ENCODE measurements at regions not wholly inside any gene's neighbourhood (a gene's known extent, or its start where the extent isn't known, plus 50 kb on each side); places are given as distances from the start of the nearest gene placed in this dataset.

DNA sequence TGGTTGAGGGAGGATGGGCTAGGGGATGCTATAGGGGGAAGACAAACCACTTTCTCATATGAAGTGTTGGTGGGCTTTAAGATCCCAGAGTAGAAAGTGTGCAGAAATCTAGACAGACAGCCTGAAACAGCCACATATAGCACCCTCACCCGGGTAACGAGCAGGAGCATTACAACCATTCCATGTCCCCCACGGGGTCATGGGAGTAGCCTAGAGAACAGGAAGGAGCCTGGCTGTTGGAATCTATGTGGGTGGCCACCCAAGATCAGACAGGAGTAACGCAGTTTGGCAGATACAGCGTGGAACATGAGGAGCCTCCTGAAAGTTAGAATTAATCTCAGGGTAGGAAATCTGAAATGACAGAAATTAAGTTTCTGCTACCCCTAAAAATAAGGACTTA is 146.1 kb upstream of the RAI14 start:
- Histone ChIP-seq H3K27ac (ENCODE audit: extremely low read depth, low read depth, low read length) (no peak overlapping the region), H3K4me2 (ENCODE audit: insufficient read depth, low read length) (no peak overlapping the region), H3K79me2 (ENCODE audit: control insufficient read depth, insufficient read depth, low read length) (no peaks in the 10 kb centered on the region), H3K9ac (ENCODE audit: insufficient read depth in 1 of 2, low read depth in 2 of 2, low read length in 2 of 2) (no peak overlapping the region), H3K36me3 (ENCODE audit: control insufficient read depth, insufficient read depth, low read length) (no peaks in the 10 kb centered on the region), H3K9me3 (replicated peaks; ENCODE audit: control insufficient read depth, insufficient read depth, low read depth, low read length) (no peaks in the 10 kb centered on the region), H2AFZ (ENCODE audit: low read depth, low read length) (no peak overlapping the region), H3K27me3 (ENCODE audit: control insufficient read depth in 2 of 2, insufficient read depth in 2 of 2, low read length in 2 of 2) (no peaks in the 10 kb centered on the region; a peak in 1 of 5 replicates), H3K4me3 (no peak overlapping the region), H4K20me1 (replicated peaks; ENCODE audit: control insufficient read depth, insufficient read depth, low read length) (no peaks in the 10 kb centered on the region), H3K9me1 (ENCODE audit: control insufficient read depth, insufficient read depth, low read length) (no peaks in the 10 kb centered on the region), H3K4me1 (replicated peaks in 1 of 2; ENCODE audit: control insufficient read depth in 2 of 2, insufficient read depth in 2 of 2, low read length in 2 of 2) (no peaks in the 10 kb centered on the region)
- BruUV-seq (replicated peaks) = no TSS peak
- in situ Hi-C loops (cut with MboI) = no loop called here
- ChIA-PET CTCF (ENCODE audit: low intra/inter-chr PET ratio) (no interaction called here), POLR2A (interaction anchor here (1.0 kb wide), 1 partner anchor 405 kb away, joined by 3 read pairs; the partner anchor contains the start of genes BRIX1 and RAD1)
- DNase-seq (ENCODE audit: extremely low read depth in 1 of 4, low spot score in 3 of 4) (no peak), FAIRE-seq (no peak), ATAC-seq (no peak; the same call in 2 of the 3 replicates)
- WGBS (ENCODE audit: insufficient coverage, low coverage, missing lambda C conversion rate) = 2% methylated on average over 5 of the region's 5 CpGs
- TF ChIP-seq RNF219 (CRISPR knock-in tag; IDR thresholded peaks at IDR 0.05) = no peak
- TF ChIP-seq, protein P1, sequence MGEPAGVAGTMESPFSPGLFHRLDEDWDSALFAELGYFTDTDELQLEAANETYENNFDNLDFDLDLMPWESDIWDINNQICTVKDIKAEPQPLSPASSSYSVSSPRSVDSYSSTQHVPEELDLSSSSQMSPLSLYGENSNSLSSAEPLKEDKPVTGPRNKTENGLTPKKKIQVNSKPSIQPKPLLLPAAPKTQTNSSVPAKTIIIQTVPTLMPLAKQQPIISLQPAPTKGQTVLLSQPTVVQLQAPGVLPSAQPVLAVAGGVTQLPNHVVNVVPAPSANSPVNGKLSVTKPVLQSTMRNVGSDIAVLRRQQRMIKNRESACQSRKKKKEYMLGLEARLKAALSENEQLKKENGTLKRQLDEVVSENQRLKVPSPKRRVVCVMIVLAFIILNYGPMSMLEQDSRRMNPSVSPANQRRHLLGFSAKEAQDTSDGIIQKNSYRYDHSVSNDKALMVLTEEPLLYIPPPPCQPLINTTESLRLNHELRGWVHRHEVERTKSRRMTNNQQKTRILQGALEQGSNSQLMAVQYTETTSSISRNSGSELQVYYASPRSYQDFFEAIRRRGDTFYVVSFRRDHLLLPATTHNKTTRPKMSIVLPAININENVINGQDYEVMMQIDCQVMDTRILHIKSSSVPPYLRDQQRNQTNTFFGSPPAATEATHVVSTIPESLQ (CRISPR knock-in tag; IDR thresholded peaks at IDR 0.05) = no peak
- TF ChIP-seq ZNF347 (CRISPR knock-in tag; IDR thresholded peaks at IDR 0.05; ENCODE audit: low read depth) = no peak
- TF ChIP-seq CBFB (CRISPR knock-in tag; IDR thresholded peaks at IDR 0.05) = no peak
- no peak for TF ChIP-seq GABPA (tag; conservative IDR thresholded peaks at IDR 0.05; ENCODE audit: low read depth)
- no peak for TF ChIP-seq U2AF1 (optimal IDR thresholded peaks at IDR 0.05; ENCODE audit: low read depth, low read length)
- intact Hi-C loops (cut with micrococcal nuclease) = no loop called here

All from K562 (cell line).